Bronchial epithelial cell (primary cell): ENCODE measurements at regions not wholly inside any gene's neighbourhood (a gene's known extent, or its start where the extent isn't known, plus 50 kb on each side); places are given as distances from the start of the nearest gene placed in this dataset.

Source experiments
- DNase-seq: peaks from one replicate; pipeline ENCODE4 v3.0.0-alpha.2; 2010; ENCODE audit warnings: low read depth
- FAIRE-seq: peaks from 2 replicates; lab custom pipeline; 2011; peaks lifted over from hg19 to GRCh38; lab: Jason Lieb, UNC
- H3K27me3 ChIP-seq: 2 replicates; pipeline ENCODE4 v1.5.1; 2011; ENCODE audit warnings: low read length; ENCODE audit not compliant: control insufficient read depth, insufficient read depth
- H3K36me3 ChIP-seq: 2 replicates; pipeline ENCODE4 v1.5.1; 2011; ENCODE audit warnings: low read length; ENCODE audit not compliant: control insufficient read depth, insufficient read depth
- H3K4me3 ChIP-seq: 2 replicates; pipeline ENCODE4 v1.5.1; 2011; ENCODE audit warnings: mild to moderate bottlenecking, low read depth, low read length, control low read depth
- CTCF ChIP-seq: IDR thresholded peaks from 2 replicates; pipeline ENCODE4 v1.5.1; 2011; ENCODE audit warnings: mild to moderate bottlenecking, moderate library complexity, low read length, control low read depth, inconsistent platforms; ENCODE audit not compliant: insufficient read depth, severe bottlenecking

GRCh38 chr13:90154311-90154960 is 1193.1 kb upstream of the MIR17HG start:
- no peak overlapping the region for H3K4me3 ChIP-seq
- FAIRE-seq, result no peak
- peak; percentile 57 for DNase-seq
- H3K27me3 ChIP-seq, result no peaks in the 10 kb centered on the region
- TF ChIP-seq CTCF, result no peak
- H3K36me3 ChIP-seq, result no peaks in the 10 kb centered on the region

- no peaks in the 10 kb centered on the region for H3K36me3 ChIP-seq
- no peak overlapping the region for H3K4me3 ChIP-seq
- FAIRE-seq, result no peak
- DNase-seq, result no peak
- no peak for TF ChIP-seq CTCF
- no peaks in the 10 kb centered on the region for H3K27me3 ChIP-seq
Observed at GRCh38 chr13:90156390-90156789, 1191.1 kb upstream of the MIR17HG start.

- no peaks in the 10 kb centered on the region for H3K36me3 ChIP-seq
- no peak for FAIRE-seq
- H3K4me3 ChIP-seq, result no peak overlapping the region
- H3K27me3 ChIP-seq, result no peaks in the 10 kb centered on the region
- DNase-seq, result no peak
- no peak for TF ChIP-seq CTCF
Observed at GRCh38 chr13:90168953-90169352, 1178.5 kb upstream of the MIR17HG start.

GRCh38 chr13:90170208-90170607 is 1177.3 kb upstream of the MIR17HG start:
- DNase-seq (no peak), FAIRE-seq (no peak)
- Histone ChIP-seq H3K4me3 (no peak overlapping the region), H3K27me3 (no peaks in the 10 kb centered on the region), H3K36me3 (no peaks in the 10 kb centered on the region)
- no peak for TF ChIP-seq CTCF

GRCh38 chr13:90171649-90172048 is 1175.8 kb upstream of the MIR17HG start:
- Histone ChIP-seq H3K4me3 (no peak overlapping the region), H3K36me3 (no peaks in the 10 kb centered on the region), H3K27me3 (no peaks in the 10 kb centered on the region)
- no peak for TF ChIP-seq CTCF
- FAIRE-seq (no peak), DNase-seq (no peak)

- Histone ChIP-seq H3K27me3 (no peaks in the 10 kb centered on the region), H3K36me3 (no peaks in the 10 kb centered on the region), H3K4me3 (no peak overlapping the region)
- FAIRE-seq (no peak), DNase-seq (no peak)
- TF ChIP-seq CTCF, result no peak
Observed at GRCh38 chr13:90177512-90177911, 1170.0 kb upstream of the MIR17HG start.
